ENCODE measurements at regions not wholly inside any gene's neighbourhood (a gene's known extent, or its start where the extent isn't known, plus 50 kb on each side); places are given as distances from the start of the nearest gene placed in this dataset.

DNA sequence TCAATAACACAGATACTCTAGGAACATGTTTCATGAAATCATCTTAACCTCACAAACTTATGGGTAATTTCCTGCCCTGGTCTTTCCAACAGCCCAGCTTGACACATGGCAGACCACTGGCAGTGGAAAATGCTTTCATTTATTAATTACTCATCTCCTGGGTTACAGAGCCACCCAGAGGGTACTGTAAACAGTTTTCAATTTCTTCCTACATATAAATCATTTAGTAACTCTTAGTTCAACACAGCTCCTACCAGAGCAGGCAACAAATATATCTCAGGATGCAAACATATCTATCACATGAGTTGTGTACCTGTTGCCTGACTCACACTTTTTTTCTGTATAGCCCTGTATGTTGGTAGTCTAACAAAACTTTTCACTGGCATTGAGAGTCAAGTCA is 99.2 kb upstream of the VRK2 start:
- Histone ChIP-seq H3F3A (ENCODE audit: insufficient read depth, low read depth) (no peaks in the 10 kb centered on the region), H3K27ac (no peak overlapping the region), H3K27me3 (ENCODE audit: insufficient read depth, low read depth) (no peaks in the 10 kb centered on the region), H3K9me3 (ENCODE audit: insufficient read depth, low read depth) (no peaks in the 10 kb centered on the region), H4K20me1 (ENCODE audit: insufficient read depth) (no peaks in the 10 kb centered on the region), H3K36me3 (ENCODE audit: low read depth) (no peaks in the 10 kb centered on the region), H3K4me2 (no peak overlapping the region), H3K4me1 (replicated peaks; ENCODE audit: insufficient read depth) (no peaks in the 10 kb centered on the region), H3K79me2 (ENCODE audit: low read depth) (no peaks in the 10 kb centered on the region), H2AFZ (no peak overlapping the region), H3K9me2 (ENCODE audit: insufficient read depth) (peaks cover 7% of the 10 kb centered on the region; the same call in 1 of the 2 replicates), H3K4me3 (no peak overlapping the region)
- POLR2A ChIA-PET (ENCODE audit: unreplicated experiment): no interaction called here
- intact Hi-C loops (cut with micrococcal nuclease; ENCODE audit: unreplicated experiment): no loop called here
- TF ChIP-seq EZH2 (IDR thresholded peaks at IDR 0.05; ENCODE audit: low read depth): no peak
- TF ChIP-seq, protein P1, sequence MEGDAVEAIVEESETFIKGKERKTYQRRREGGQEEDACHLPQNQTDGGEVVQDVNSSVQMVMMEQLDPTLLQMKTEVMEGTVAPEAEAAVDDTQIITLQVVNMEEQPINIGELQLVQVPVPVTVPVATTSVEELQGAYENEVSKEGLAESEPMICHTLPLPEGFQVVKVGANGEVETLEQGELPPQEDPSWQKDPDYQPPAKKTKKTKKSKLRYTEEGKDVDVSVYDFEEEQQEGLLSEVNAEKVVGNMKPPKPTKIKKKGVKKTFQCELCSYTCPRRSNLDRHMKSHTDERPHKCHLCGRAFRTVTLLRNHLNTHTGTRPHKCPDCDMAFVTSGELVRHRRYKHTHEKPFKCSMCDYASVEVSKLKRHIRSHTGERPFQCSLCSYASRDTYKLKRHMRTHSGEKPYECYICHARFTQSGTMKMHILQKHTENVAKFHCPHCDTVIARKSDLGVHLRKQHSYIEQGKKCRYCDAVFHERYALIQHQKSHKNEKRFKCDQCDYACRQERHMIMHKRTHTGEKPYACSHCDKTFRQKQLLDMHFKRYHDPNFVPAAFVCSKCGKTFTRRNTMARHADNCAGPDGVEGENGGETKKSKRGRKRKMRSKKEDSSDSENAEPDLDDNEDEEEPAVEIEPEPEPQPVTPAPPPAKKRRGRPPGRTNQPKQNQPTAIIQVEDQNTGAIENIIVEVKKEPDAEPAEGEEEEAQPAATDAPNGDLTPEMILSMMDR (conservative IDR thresholded peaks at IDR 0.05): no peak
- no TSS peak for BruUV-seq (replicated peaks)
- DNase-seq: no peak
- CTCF ChIA-PET: no interaction called here

DNA sequence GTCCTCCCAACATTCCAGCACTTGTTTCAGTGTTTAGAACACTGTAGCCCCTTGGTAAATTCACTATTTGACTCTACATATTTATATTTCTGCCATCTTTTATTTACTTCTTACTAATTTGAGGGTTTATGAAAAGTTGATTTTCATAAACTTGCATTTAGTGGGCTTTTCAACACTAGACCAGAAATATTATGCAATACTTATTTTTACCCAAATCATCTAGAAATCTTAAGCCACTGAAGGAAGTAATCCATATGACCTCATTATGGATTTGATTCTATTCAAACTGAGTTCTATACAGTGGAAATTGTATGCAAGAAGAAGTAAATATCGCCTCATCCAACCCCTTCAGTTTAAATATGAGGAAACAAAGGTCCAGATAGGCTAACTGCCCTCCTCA is 92.6 kb upstream of the VRK2 start:
- no TSS peak for BruUV-seq (replicated peaks)
- ChIA-PET POLR2A (ENCODE audit: unreplicated experiment) (no interaction called here), CTCF (no interaction called here)
- no peaks in the 10 kb centered on the region; the same call in none of the 2 replicates for H3K9me2 ChIP-seq (ENCODE audit: insufficient read depth)
- no peaks in the 10 kb centered on the region for H3K79me2 ChIP-seq (ENCODE audit: low read depth)
- no peak overlapping the region for H3K4me2 ChIP-seq
- no peak overlapping the region for H3K27ac ChIP-seq
- no peaks in the 10 kb centered on the region for H3F3A ChIP-seq (ENCODE audit: insufficient read depth, low read depth)
- H3K9me3 ChIP-seq (ENCODE audit: insufficient read depth, low read depth): no peaks in the 10 kb centered on the region
- TF ChIP-seq, protein P1 (conservative IDR thresholded peaks at IDR 0.05): no peak
- no peak for TF ChIP-seq EZH2 (IDR thresholded peaks at IDR 0.05; ENCODE audit: low read depth)
- intact Hi-C loops (cut with micrococcal nuclease; ENCODE audit: unreplicated experiment): no loop called here
- H3K4me3 ChIP-seq: no peak overlapping the region
- no peak overlapping the region for H2AFZ ChIP-seq
- no peak for DNase-seq
- H3K36me3 ChIP-seq (ENCODE audit: low read depth): no peaks in the 10 kb centered on the region
- no peaks in the 10 kb centered on the region for H3K4me1 ChIP-seq (replicated peaks; ENCODE audit: insufficient read depth)
- H4K20me1 ChIP-seq (ENCODE audit: insufficient read depth): no peaks in the 10 kb centered on the region
- no peaks in the 10 kb centered on the region for H3K27me3 ChIP-seq (ENCODE audit: insufficient read depth, low read depth)

DNA sequence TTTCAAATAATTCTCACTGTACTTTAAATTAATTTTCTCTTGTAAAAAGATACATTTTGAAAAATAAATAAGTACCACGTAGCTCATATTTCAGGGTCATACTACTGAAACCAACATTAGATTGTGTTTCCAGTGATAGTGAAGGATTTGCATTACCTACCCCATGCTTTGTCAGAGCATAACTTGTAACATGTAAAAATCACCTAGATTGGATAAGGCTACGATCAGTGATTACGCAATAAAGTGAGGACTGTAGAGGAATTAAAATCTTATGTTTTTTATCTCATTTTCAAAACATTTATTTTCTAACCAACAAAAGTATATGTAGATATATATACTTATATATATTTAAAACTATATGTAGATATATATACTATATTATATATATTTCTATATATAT is 89.4 kb upstream of the VRK2 start:
- no peak for DNase-seq
- intact Hi-C loops (cut with micrococcal nuclease; ENCODE audit: unreplicated experiment): no loop called here
- no peak for TF ChIP-seq EZH2 (IDR thresholded peaks at IDR 0.05; ENCODE audit: low read depth)
- TF ChIP-seq, protein P1 (conservative IDR thresholded peaks at IDR 0.05): no peak
- Histone ChIP-seq H3K9me3 (ENCODE audit: insufficient read depth, low read depth) (no peaks in the 10 kb centered on the region), H3K36me3 (ENCODE audit: low read depth) (no peaks in the 10 kb centered on the region), H3K27ac (no peak overlapping the region), H4K20me1 (ENCODE audit: insufficient read depth) (no peaks in the 10 kb centered on the region), H2AFZ (no peak overlapping the region), H3K79me2 (ENCODE audit: low read depth) (no peaks in the 10 kb centered on the region), H3K4me3 (no peak overlapping the region), H3K4me2 (no peak overlapping the region), H3K9me2 (ENCODE audit: insufficient read depth) (no peaks in the 10 kb centered on the region; the same call in 1 of the 2 replicates), H3K4me1 (replicated peaks; ENCODE audit: insufficient read depth) (no peaks in the 10 kb centered on the region), H3K27me3 (ENCODE audit: insufficient read depth, low read depth) (no peaks in the 10 kb centered on the region), H3F3A (ENCODE audit: insufficient read depth, low read depth) (no peaks in the 10 kb centered on the region)
- BruUV-seq (replicated peaks): no TSS peak
- POLR2A ChIA-PET (ENCODE audit: unreplicated experiment): no interaction called here
- CTCF ChIA-PET: no interaction called here

Measured in PC-9 (cell line).